ENCODE measurements at regions not wholly inside any gene's neighbourhood (a gene's known extent, or its start where the extent isn't known, plus 50 kb on each side); places are given as distances from the start of the nearest gene placed in this dataset.
"Not testable (repeated sequence)": the region's sequence is repeated elsewhere in the genome, so short reads cannot be mapped to it uniquely, and the experiment has no call there.

DNA sequence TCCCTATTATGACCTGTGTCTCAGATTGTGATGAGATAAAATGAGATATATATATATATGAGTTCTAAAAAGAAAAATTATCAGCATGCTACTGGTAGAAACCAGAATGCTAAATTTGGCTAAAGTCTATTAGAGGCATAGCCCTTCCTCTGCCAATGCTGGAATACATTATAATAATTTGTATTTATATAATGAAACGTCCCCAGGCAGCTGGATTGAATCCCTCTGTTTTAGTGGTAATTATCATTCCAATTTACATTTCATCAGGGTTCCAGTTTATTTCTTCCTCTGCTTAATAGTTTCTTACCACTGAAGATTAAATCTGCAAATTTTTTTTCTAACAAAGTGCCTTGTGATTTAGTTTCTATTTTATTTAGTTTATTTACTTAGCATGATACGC lies 71.8 kb upstream of the ABI1 start:
- ChIA-PET CTCF (no interaction called here), POLR2A (no interaction called here)
- Histone ChIP-seq H3K4me2 (no peak overlapping the region), H3K4me1 (ENCODE audit: control insufficient read depth in 1 of 2, insufficient read depth in 2 of 2, low read depth in 1 of 2, low read length in 1 of 2) (no peaks in the 10 kb centered on the region), H3F3A (replicated peaks; ENCODE audit: insufficient read depth) (no peaks in the 10 kb centered on the region), H3K4me3 (ENCODE audit: low read depth in 2 of 2, low read length in 1 of 2) (no peak overlapping the region), H3K9me2 (no peaks in the 10 kb centered on the region), H3K9me3 (no peaks in the 10 kb centered on the region), H3K9ac (no peak overlapping the region), H2AFZ (ENCODE audit: low read depth) (no peak overlapping the region), H3K36me3 (replicated peaks in 1 of 2; ENCODE audit: control insufficient read depth in 1 of 2, insufficient read depth in 2 of 2, low read length in 1 of 2) (no peaks in the 10 kb centered on the region), H3K27ac (ENCODE audit: low read depth in 2 of 2, low read length in 1 of 2) (no peak overlapping the region), H3K79me2 (ENCODE audit: insufficient read depth) (no peaks in the 10 kb centered on the region), H4K20me1 (ENCODE audit: insufficient read depth) (no peaks in the 10 kb centered on the region), H3K27me3 (ENCODE audit: insufficient read depth) (no peaks in the 10 kb centered on the region)
- DNase-seq, result no peak
- no peak for TF ChIP-seq MXI1 (IDR thresholded peaks at IDR 0.05; ENCODE audit: low read depth, low read length)
- no peak for TF ChIP-seq CHD2 (IDR thresholded peaks at IDR 0.05; ENCODE audit: low read length, partially characterized antibody)
- no peak for TF ChIP-seq SMC3 (IDR thresholded peaks at IDR 0.05; ENCODE audit: low read depth, low read length)
- TF ChIP-seq FOSL2 (IDR thresholded peaks at IDR 0.05; ENCODE audit: borderline replicate concordance, low read depth), result no peak
- TF ChIP-seq, protein P1, sequence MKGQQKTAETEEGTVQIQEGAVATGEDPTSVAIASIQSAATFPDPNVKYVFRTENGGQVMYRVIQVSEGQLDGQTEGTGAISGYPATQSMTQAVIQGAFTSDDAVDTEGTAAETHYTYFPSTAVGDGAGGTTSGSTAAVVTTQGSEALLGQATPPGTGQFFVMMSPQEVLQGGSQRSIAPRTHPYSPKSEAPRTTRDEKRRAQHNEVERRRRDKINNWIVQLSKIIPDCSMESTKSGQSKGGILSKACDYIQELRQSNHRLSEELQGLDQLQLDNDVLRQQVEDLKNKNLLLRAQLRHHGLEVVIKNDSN (IDR thresholded peaks at IDR 0.05; ENCODE audit: borderline replicate concordance, low read depth), result no peak
- TF ChIP-seq PBX3 (IDR thresholded peaks at IDR 0.05), result no peak
- no peak for TF ChIP-seq YY1 (IDR thresholded peaks at IDR 0.05; ENCODE audit: low read depth)
- no peak for TF ChIP-seq NFIC (IDR thresholded peaks at IDR 0.05; ENCODE audit: borderline replicate concordance)
- no peak for TF ChIP-seq JUND (IDR thresholded peaks at IDR 0.05)
- TF ChIP-seq GABPA (IDR thresholded peaks at IDR 0.05; ENCODE audit: low read depth), result no peak
- no peak for TF ChIP-seq FOXJ3 (CRISPR knock-in tag; IDR thresholded peaks at IDR 0.05)
- no peak for TF ChIP-seq GATA2 (CRISPR knock-in tag; IDR thresholded peaks at IDR 0.05)
- no peak for TF ChIP-seq IRF3 (IDR thresholded peaks at IDR 0.05; ENCODE audit: low read depth, low read length)
- TF ChIP-seq EZH2phosphoT487 (IDR thresholded peaks at IDR 0.05; ENCODE audit: borderline replicate concordance, low read depth), result no peak
- no peak for TF ChIP-seq NRF1 (IDR thresholded peaks at IDR 0.05; ENCODE audit: low read depth, low read length)
- TF ChIP-seq RAD21 (IDR thresholded peaks at IDR 0.05; ENCODE audit: low read length), result no peak
- no peak for TF ChIP-seq TCF12 (IDR thresholded peaks at IDR 0.05)
- TF ChIP-seq, protein P2, sequence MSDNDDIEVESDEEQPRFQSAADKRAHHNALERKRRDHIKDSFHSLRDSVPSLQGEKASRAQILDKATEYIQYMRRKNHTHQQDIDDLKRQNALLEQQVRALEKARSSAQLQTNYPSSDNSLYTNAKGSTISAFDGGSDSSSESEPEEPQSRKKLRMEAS (IDR thresholded peaks at IDR 0.05; ENCODE audit: low read depth), result no peak
- 55% methylated on average over 2 of the region's 2 CpGs for WGBS (ENCODE audit: low lambda C conversion rate)

DNA sequence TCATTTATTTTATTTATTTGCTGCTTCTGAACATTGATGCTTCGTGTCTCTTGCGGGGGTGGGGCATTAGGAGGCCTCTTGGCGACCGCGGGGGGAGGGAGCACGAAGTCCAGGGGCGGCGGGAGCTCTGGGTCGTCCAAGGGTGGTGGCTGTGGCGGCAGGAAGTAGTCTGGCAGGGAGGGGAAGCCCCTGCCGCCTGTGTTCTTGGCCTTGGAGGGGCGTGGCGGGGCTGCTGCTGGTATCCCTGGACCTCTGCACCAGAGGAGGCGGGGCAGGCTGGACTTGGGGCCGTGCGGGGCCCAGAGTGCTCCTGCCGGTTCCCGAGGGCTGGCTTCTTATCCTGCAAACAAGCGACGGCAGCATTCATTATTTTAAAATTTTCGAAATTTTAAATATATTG lies 70.5 kb upstream of the ABI1 start:
- CTCF ChIA-PET, result no interaction called here
- Histone ChIP-seq H3K27ac (ENCODE audit: low read depth in 2 of 2, low read length in 1 of 2) (no peak overlapping the region), H3K36me3 (replicated peaks in 1 of 2; ENCODE audit: control insufficient read depth in 1 of 2, insufficient read depth in 2 of 2, low read length in 1 of 2) (no peaks in the 10 kb centered on the region), H3K4me2 (no peak overlapping the region), H3K9me2 (no peaks in the 10 kb centered on the region), H3K4me1 (ENCODE audit: control insufficient read depth in 1 of 2, insufficient read depth in 2 of 2, low read depth in 1 of 2, low read length in 1 of 2) (no peaks in the 10 kb centered on the region), H3K27me3 (ENCODE audit: insufficient read depth) (no peaks in the 10 kb centered on the region), H3F3A (replicated peaks; ENCODE audit: insufficient read depth) (no peaks in the 10 kb centered on the region), H3K9me3 (no peaks in the 10 kb centered on the region), H2AFZ (ENCODE audit: low read depth) (no peak overlapping the region), H3K79me2 (ENCODE audit: insufficient read depth) (no peaks in the 10 kb centered on the region), H3K9ac (no peak overlapping the region), H4K20me1 (ENCODE audit: insufficient read depth) (no peaks in the 10 kb centered on the region), H3K4me3 (ENCODE audit: low read depth in 2 of 2, low read length in 1 of 2) (no peak overlapping the region)
- WGBS (ENCODE audit: low lambda C conversion rate), result 64% methylated on average over 21 of the region's 21 CpGs
- TF ChIP-seq ELF1 (IDR thresholded peaks at IDR 0.05), result no peak
- POLR2A ChIA-PET, result no interaction called here
- DNase-seq, result no peak

GRCh38 chr10:26922824-26923223 lies 62.1 kb upstream of the ABI1 start:
- H3K4me3 ChIP-seq (ENCODE audit: low read depth in 2 of 2, low read length in 1 of 2); H4K20me1 ChIP-seq (ENCODE audit: insufficient read depth); H3K79me2 ChIP-seq (ENCODE audit: insufficient read depth); H3K36me3 ChIP-seq (replicated peaks in 1 of 2; ENCODE audit: control insufficient read depth in 1 of 2, insufficient read depth in 2 of 2, low read length in 1 of 2); DNase-seq; CTCF ChIA-PET; H3K27ac ChIP-seq (ENCODE audit: low read depth in 2 of 2, low read length in 1 of 2); H3K9ac ChIP-seq; H3K9me3 ChIP-seq; H3K9me2 ChIP-seq; H2AFZ ChIP-seq (ENCODE audit: low read depth); H3K4me1 ChIP-seq (ENCODE audit: control insufficient read depth in 1 of 2, insufficient read depth in 2 of 2, low read depth in 1 of 2, low read length in 1 of 2); H3K4me2 ChIP-seq; H3F3A ChIP-seq (replicated peaks; ENCODE audit: insufficient read depth); POLR2A ChIA-PET; H3K27me3 ChIP-seq (ENCODE audit: insufficient read depth): not testable (repeated sequence)
- 7% methylated on average over 3 of the region's 3 CpGs for WGBS (ENCODE audit: low lambda C conversion rate)
